Peyer's patch (tissue), 4 donors: ENCODE measurements at regions not wholly inside any gene's neighbourhood (a gene's known extent, or its start where the extent isn't known, plus 50 kb on each side); places are given as distances from the start of the nearest gene placed in this dataset.

Experiments used
- DNase-seq, 3 donors: peaks; one replicate each; pipeline ENCODE4 v3.0.0-alpha.2; 2017 to 2019
- H3K27ac ChIP-seq, 4 donors: fragments of 200-600 bp; sonication (generic); one replicate each; pipeline ENCODE4 v1.5.1; 2016 to 2019
- H3K27me3 ChIP-seq, 2 donors: fragments of 200-600 bp; sonication (generic); one replicate each; pipeline ENCODE4 v1.5.1; 2019
- H3K36me3 ChIP-seq, 3 donors: fragments of 200-600 bp; sonication (generic); one replicate each; pipeline ENCODE4 v1.5.1; 2016 to 2019
- H3K4me1 ChIP-seq, 4 donors: fragments of 200-600 bp; sonication (generic); one replicate each; pipeline ENCODE4 v1.5.1; 2016 to 2019
- H3K4me3 ChIP-seq, 4 donors: fragments of 200-600 bp; sonication (generic); 1 replicate in 3 of 4; 2 replicates in 1 of 4; pipeline ENCODE4 v1.5.1; 2016 to 2019; ENCODE audit warnings: mild to moderate bottlenecking in 1 of 4
- H3K9me3 ChIP-seq, 4 donors: fragments of 200-600 bp; sonication (generic); one replicate each; pipeline ENCODE4 v1.5.1; 2016 to 2019; ENCODE audit warnings: mild to moderate bottlenecking in 1 of 4
- CTCF ChIP-seq, 6 experiments: fragments of 450-650 bp in 4 of 6; fragments of 200-600 bp in 2 of 6; sonication (generic) in 1 of 6; IDR thresholded peaks; one replicate each; pipeline ENCODE4 v1.5.1; 2017 to 2019; ENCODE audit warnings: antibody characterized with exemption in 6 of 6, mild to moderate bottlenecking in 3 of 6, moderate library complexity in 1 of 6
- POLR2A ChIP-seq, 2 donors: fragments of 450-650 bp; IDR thresholded peaks; one replicate each; pipeline ENCODE4 v1.5.1; 2017; ENCODE audit warnings: antibody characterized with exemption in 2 of 2, mild to moderate bottlenecking in 2 of 2, moderate library complexity in 2 of 2

- Histone ChIP-seq H3K27ac (no peak overlapping the region), H3K27me3 (no peaks in the 10 kb centered on the region), H3K36me3 (no peaks in the 10 kb centered on the region), H3K4me1 (no peaks in the 10 kb centered on the region), H3K4me3 (no peak overlapping the region), H3K9me3 (peaks cover 0 to 4% (median 0%) of the 10 kb centered on the region in 4 donors)
- TF ChIP-seq CTCF (IDR thresholded peaks at IDR 0.05) (no peak), POLR2A (IDR thresholded peaks at IDR 0.05) (no peak)
- no peak for DNase-seq
These were observed 595.6 kb upstream of the PKN2 start for GRCh38 chr1:88088481-88088880.

DNA sequence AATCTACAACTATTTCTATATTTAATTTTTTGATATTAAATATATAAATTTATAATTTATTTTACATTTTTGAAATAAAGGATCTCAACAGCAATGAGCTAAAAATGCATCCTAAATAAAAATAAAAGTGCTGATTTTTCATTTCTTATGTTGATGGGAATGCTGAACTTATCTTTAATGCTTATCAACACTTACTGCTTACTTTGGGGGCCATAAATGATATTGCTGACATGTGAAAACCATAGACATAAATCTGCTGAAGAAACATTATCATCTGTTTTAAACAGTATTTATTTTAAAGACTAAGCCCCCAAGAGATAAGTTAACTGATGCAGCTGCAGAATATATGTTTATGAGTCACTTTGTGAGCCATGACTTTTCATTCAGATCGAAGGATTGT, 594.1 kb upstream of the PKN2 start:
- Histone ChIP-seq H3K27ac (no peak overlapping the region), H3K4me3 (no peak overlapping the region), H3K36me3 (no peaks in the 10 kb centered on the region), H3K9me3 (no peaks in the 10 kb centered on the region), H3K27me3 (no peaks in the 10 kb centered on the region), H3K4me1 (no peaks in the 10 kb centered on the region)
- TF ChIP-seq CTCF (IDR thresholded peaks at IDR 0.05) (no peak), POLR2A (IDR thresholded peaks at IDR 0.05) (no peak)
- no peak for DNase-seq

- no peaks in the 10 kb centered on the region for H3K36me3 ChIP-seq
- TF ChIP-seq POLR2A (IDR thresholded peaks at IDR 0.05) (no peak), CTCF (IDR thresholded peaks at IDR 0.05) (no peak)
- H3K4me1 ChIP-seq: no peaks in the 10 kb centered on the region
- H3K27ac ChIP-seq: no peak overlapping the region
- no peaks in the 10 kb centered on the region for H3K9me3 ChIP-seq
- H3K27me3 ChIP-seq: no peaks in the 10 kb centered on the region
- no peak overlapping the region for H3K4me3 ChIP-seq
- DNase-seq: no peak
These were observed 585.2 kb upstream of the PKN2 start for GRCh38 chr1:88098881-88099280.

- Histone ChIP-seq H3K27ac (no peak overlapping the region), H3K27me3 (no peaks in the 10 kb centered on the region), H3K36me3 (no peaks in the 10 kb centered on the region), H3K9me3 (no peaks in the 10 kb centered on the region), H3K4me1 (no peaks in the 10 kb centered on the region), H3K4me3 (no peak overlapping the region)
- TF ChIP-seq POLR2A (IDR thresholded peaks at IDR 0.05) (no peak), CTCF (IDR thresholded peaks at IDR 0.05) (no peak)
- DNase-seq: no peak
These were observed 583.0 kb upstream of the PKN2 start for GRCh38 chr1:88101041-88101440.

DNA sequence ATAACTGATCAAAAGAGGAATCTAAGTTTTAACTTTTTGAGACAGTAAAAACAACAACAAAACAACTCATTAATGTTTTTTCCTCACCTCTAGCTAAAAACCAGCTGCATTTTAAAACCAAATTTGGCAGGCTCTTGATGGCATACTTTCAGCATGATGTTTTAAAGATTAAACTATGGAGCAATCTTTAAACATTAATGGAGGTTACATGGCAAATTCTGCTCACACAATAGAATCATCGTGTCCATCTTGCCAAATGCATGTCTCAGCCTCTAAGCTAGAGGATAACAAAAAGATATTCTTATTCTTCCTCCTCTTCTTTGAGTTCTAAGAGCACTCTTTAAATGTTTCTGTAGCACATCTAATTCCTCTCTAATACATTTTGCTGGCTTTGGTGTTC, 579.8 kb upstream of the PKN2 start:
- H3K27me3 ChIP-seq: no peaks in the 10 kb centered on the region
- TF ChIP-seq CTCF (IDR thresholded peaks at IDR 0.05) (no peak), POLR2A (IDR thresholded peaks at IDR 0.05) (no peak)
- no peak overlapping the region for H3K27ac ChIP-seq
- H3K4me3 ChIP-seq: no peak overlapping the region
- H3K36me3 ChIP-seq: no peaks in the 10 kb centered on the region
- H3K9me3 ChIP-seq: no peaks in the 10 kb centered on the region
- H3K4me1 ChIP-seq: no peaks in the 10 kb centered on the region
- DNase-seq: no peak

DNA sequence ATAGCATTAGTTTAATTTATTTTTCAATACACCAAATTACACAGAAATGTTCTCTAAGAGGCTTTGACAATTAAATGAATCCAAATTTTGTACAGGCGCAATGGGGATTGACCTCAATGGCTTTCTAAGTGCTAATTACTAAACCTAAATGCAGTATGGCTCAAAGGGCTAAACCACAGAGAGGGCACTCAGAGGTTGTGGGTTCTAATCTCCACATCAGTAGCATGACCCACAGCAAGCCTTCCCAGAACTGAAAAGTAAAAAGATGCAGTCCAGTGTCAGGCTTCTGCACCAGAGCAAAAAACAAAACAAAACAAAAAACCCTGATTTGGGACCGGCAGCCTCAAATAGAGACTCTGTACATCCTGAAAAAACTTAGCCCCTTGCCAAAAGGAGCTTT, 579.2 kb upstream of the PKN2 start:
- H3K27ac ChIP-seq: no peak overlapping the region
- H3K4me1 ChIP-seq: no peaks in the 10 kb centered on the region
- H3K27me3 ChIP-seq: no peaks in the 10 kb centered on the region
- DNase-seq: no peak
- H3K9me3 ChIP-seq: no peaks in the 10 kb centered on the region
- H3K4me3 ChIP-seq: no peak overlapping the region
- no peaks in the 10 kb centered on the region for H3K36me3 ChIP-seq
- TF ChIP-seq POLR2A (IDR thresholded peaks at IDR 0.05) (no peak), CTCF (IDR thresholded peaks at IDR 0.05) (no peak)
